WTC11 (cell line): ENCODE measurements at regions not wholly inside any gene's neighbourhood (a gene's known extent, or its start where the extent isn't known, plus 50 kb on each side); places are given as distances from the start of the nearest gene placed in this dataset.
"Not testable (repeated sequence)": the region's sequence is repeated elsewhere in the genome, so short reads cannot be mapped to it uniquely, and the experiment has no call there.

ENCODE experiments used
- ATAC-seq: fragments of 200-7000 bp; cut with Tn5 transposase; 2 replicates; pipeline ENCODE4 v1.10.0; 2021; ENCODE audit warnings: mild to moderate bottlenecking, moderate library complexity
- CTCF ChIA-PET: fragments of 300-600 bp; sonication (Branson Sonifier 250); formaldehyde crosslinking; loops from one replicate; lab custom pipeline; 2021; ENCODE audit warnings: antibody characterized with exemption; lab: Charles Lee
- POLR2A ChIA-PET: fragments of 350-600 bp; sonication (Branson Sonifier 250); formaldehyde crosslinking; loops from one replicate; lab custom pipeline; 2021; ENCODE audit warnings: antibody characterized with exemption; lab: Charles Lee
- DNase-seq: peaks from one replicate; pipeline ENCODE4 v3.0.0; 2021; ENCODE audit warnings: low spot score
- H3K27ac Mint-ChIP-seq: 2 replicates; pipeline ENCODE4 v1.8.0; 2021; ENCODE audit warnings: mixed read lengths
- H3K27me3 Mint-ChIP-seq: 2 replicates; pipeline ENCODE4 v1.8.0; 2021; ENCODE audit warnings: low read depth, mild to moderate bottlenecking, moderate library complexity, mixed read lengths
- H3K36me3 Mint-ChIP-seq: 2 replicates; pipeline ENCODE4 v1.8.0; 2021; ENCODE audit warnings: mixed read lengths
- H3K4me1 Mint-ChIP-seq: 2 replicates; pipeline ENCODE4 v1.8.0; 2022; ENCODE audit warnings: mixed read lengths
- H3K4me3 Mint-ChIP-seq: 2 replicates; pipeline ENCODE4 v1.8.0; 2021; ENCODE audit warnings: mild to moderate bottlenecking, moderate library complexity, mixed read lengths
- H3K9me3 Mint-ChIP-seq: 2 replicates; pipeline ENCODE4 v1.8.0; 2021; ENCODE audit warnings: mixed read lengths
- CREM ChIP-seq: sonication (generic); formaldehyde crosslinking; IDR thresholded peaks from 2 replicates; pipeline ENCODE4 v1.8.1; 2022; ENCODE audit warnings: mild to moderate bottlenecking, missing genetic modification reagents, moderate library complexity
- ESRRA ChIP-seq: sonication (generic); formaldehyde crosslinking; IDR thresholded peaks from 2 replicates; pipeline ENCODE4 v1.8.1; 2022; ENCODE audit warnings: mild to moderate bottlenecking, missing genetic modification reagents, borderline replicate concordance
- ETV6 ChIP-seq: sonication (generic); formaldehyde crosslinking; IDR thresholded peaks from 2 replicates; pipeline ENCODE4 v1.8.1; 2022; ENCODE audit warnings: mild to moderate bottlenecking, missing genetic modification reagents
- FOXK1 ChIP-seq: sonication (generic); formaldehyde crosslinking; IDR thresholded peaks from 2 replicates; pipeline ENCODE4 v1.8.0; 2022; ENCODE audit warnings: mild to moderate bottlenecking, moderate library complexity, missing genetic modification reagents
- IRF2 ChIP-seq: sonication (generic); formaldehyde crosslinking; IDR thresholded peaks from 2 replicates; pipeline ENCODE4 v1.8.0; 2022; ENCODE audit warnings: low read depth, missing genetic modification reagents, borderline replicate concordance
- KAT7 ChIP-seq: sonication (generic); formaldehyde crosslinking; IDR thresholded peaks from 2 replicates; pipeline ENCODE4 v1.8.1; 2023; ENCODE audit warnings: missing genetic modification reagents, mild to moderate bottlenecking, borderline replicate concordance
- NFATC4 ChIP-seq: fragments of 250-450 bp; sonication (Bioruptor Pico); IDR thresholded peaks from 2 replicates; pipeline ENCODE4 v1.9.0; 2021; ENCODE audit warnings: mild to moderate bottlenecking
- OVOL2 ChIP-seq: fragments of 250-450 bp; sonication (Bioruptor Pico); IDR thresholded peaks from 2 replicates; pipeline ENCODE4 v1.9.0; 2021; ENCODE audit warnings: mild to moderate bottlenecking, borderline replicate concordance
- TEAD1 ChIP-seq: sonication (generic); formaldehyde crosslinking; IDR thresholded peaks from 2 replicates; pipeline ENCODE4 v1.8.0; 2022; ENCODE audit warnings: mild to moderate bottlenecking, missing genetic modification reagents
- ZNF121 ChIP-seq: sonication (generic); formaldehyde crosslinking; IDR thresholded peaks from 2 replicates; pipeline ENCODE4 v1.8.0; 2023; ENCODE audit warnings: missing genetic modification reagents
- TF ChIP-seq, protein P1 (sequence below): sonication (generic); formaldehyde crosslinking; IDR thresholded peaks from 2 replicates; pipeline ENCODE4 v1.8.1; 2023; ENCODE audit warnings: mild to moderate bottlenecking, missing genetic modification reagents, moderate library complexity
- TF ChIP-seq, protein P2 (sequence below): sonication (generic); formaldehyde crosslinking; IDR thresholded peaks from 2 replicates; pipeline ENCODE4 v1.8.1; 2022; ENCODE audit warnings: mild to moderate bottlenecking, moderate library complexity, missing genetic modification reagents
- TF ChIP-seq, protein P3 (sequence below): sonication (generic); formaldehyde crosslinking; IDR thresholded peaks from 2 replicates; pipeline ENCODE4 v1.8.1; 2023; ENCODE audit warnings: mild to moderate bottlenecking, moderate library complexity, missing genetic modification reagents

DNA sequence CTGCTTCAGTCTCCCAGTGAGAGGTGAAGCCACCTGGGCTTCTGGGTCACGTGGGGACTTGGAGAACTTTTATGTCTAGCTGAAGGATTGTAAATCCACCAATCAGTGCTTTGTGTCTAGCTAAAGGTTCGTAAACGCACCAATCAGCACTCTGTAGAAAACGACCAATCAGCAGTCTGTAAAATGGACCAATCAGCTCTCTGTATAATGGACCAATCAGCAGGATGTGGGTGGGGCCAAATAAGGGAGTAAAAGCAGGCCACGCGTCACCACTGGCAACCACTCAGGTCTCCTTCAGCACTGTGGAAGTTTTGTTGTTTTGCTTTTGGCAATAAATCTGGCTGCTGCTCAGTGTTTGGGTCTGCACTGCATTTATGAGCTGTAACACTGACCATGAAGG is 69.1 kb upstream of the NREP start (continued):
- no peak for TF ChIP-seq ETV6 (CRISPR knock-in tag)
- TF ChIP-seq, all 79 proteins: peak for 0

DNA sequence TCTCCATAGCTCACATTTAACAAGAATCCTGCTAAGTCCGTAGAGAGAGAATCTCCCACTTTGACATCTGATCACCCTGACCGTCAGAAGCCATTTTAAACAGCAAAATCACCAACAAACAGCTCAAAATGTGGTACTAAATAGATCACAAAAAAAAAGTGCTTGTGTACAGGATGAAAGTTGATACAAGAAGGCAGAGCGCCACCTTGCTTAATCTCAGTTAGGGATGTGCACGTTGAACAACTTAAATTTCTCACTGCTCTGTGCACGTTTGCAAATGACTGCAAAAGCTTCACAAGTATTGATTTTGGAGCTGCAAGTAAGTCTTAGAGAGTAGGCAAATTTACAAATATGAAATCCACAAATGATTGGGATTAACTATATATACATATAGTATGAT is 63.1 kb upstream of the NREP start:
- TF ChIP-seq NFATC4 (CRISPR knock-in tag): no peak
- TF ChIP-seq TEAD1 (CRISPR knock-in tag): no peak
- TF ChIP-seq, protein P1, sequence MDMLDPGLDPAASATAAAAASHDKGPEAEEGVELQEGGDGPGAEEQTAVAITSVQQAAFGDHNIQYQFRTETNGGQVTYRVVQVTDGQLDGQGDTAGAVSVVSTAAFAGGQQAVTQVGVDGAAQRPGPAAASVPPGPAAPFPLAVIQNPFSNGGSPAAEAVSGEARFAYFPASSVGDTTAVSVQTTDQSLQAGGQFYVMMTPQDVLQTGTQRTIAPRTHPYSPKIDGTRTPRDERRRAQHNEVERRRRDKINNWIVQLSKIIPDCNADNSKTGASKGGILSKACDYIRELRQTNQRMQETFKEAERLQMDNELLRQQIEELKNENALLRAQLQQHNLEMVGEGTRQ (CRISPR knock-in tag): no peak
- no peak for TF ChIP-seq KAT7
- no peak for TF ChIP-seq OVOL2 (CRISPR knock-in tag)
- no peak for TF ChIP-seq ESRRA (CRISPR knock-in tag)
- no peak for TF ChIP-seq CREM (CRISPR knock-in tag)
- TF ChIP-seq ZNF121 (CRISPR knock-in tag): no peak
- Mint-ChIP-seq H3K4me3 (no peak overlapping the region), H3K36me3 (peaks cover 11% of the 10 kb centered on the region), H3K27me3 (no peaks in the 10 kb centered on the region), H3K4me1 (no peaks in the 10 kb centered on the region), H3K27ac (no peak overlapping the region), H3K9me3 (peaks cover 20% of the 10 kb centered on the region)
- no peak for ATAC-seq
- ChIA-PET POLR2A (no interaction called here), CTCF (interaction anchor here (0.6 to 1.3 kb wide), 6 partner anchors 18 to 601 kb away, joined by 3 to 9 read pairs (median 3); no protein-coding TSS in a partner anchor)
- DNase-seq: no peak

DNA sequence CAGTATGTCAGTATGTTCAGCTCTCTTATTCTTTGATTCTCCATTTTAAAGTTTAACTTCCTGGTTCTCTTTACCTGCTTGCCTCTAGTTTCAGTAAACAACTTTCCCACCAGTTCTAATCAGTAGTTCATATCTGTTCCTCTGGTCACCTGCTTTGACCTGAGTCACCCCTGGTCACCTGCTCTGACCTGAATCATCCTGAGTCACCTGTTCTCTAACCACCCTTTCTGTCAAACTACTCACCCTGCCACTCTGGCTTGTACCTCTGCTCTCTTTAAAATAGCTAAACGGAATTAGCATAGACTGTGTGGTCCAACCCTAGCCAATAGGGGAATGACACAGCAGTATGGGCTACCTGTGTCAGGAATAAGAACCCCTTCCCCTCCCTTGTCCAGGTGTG is 62.0 kb upstream of the NREP start:
- Mint-ChIP-seq H3K9me3 (peaks cover 20% of the 10 kb centered on the region), H3K36me3 (peaks cover 11% of the 10 kb centered on the region)
- DNase-seq, POLR2A ChIA-PET, H3K4me3 Mint-ChIP-seq, H3K27ac Mint-ChIP-seq, H3K27me3 Mint-ChIP-seq, ATAC-seq, H3K4me1 Mint-ChIP-seq: not testable (repeated sequence)
- CTCF ChIA-PET: interaction anchor here (0.8 to 1.3 kb wide), 2 partner anchors 17 to 133 kb away, joined by 3 read pairs; no protein-coding TSS in a partner anchor

DNA sequence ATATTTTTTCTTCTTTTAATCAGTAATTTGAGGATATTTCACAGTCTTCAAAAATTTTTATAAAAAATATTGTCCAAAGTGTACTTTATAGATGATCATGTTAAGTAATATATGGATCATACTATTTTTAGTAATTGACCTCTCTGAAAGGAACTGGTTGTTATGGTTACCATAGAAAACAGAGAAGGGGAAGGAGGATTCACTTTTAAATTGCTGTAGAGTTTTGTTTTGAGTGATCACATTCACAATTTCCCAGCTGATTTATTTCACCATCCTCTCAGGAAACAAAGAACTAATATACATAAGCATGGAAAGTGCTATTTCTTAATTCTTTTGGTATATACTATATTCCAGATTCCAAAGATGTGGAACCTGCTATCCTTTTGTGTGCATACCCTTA is 56.5 kb upstream of the NREP start:
- Mint-ChIP-seq H3K36me3 (0 out of 2 replicates have a peak, but pooled peaks cover 2% of the 10 kb centered on the region), H3K9me3 (peaks cover 5% of the 10 kb centered on the region), H3K4me1 (peaks cover 6% of the 10 kb centered on the region), H3K27ac (no peak overlapping the region), H3K4me3 (no peak overlapping the region), H3K27me3 (no peaks in the 10 kb centered on the region)
- ChIA-PET CTCF (interaction anchor here (1.7 kb wide), 1 partner anchor 282 kb away, joined by 3 read pairs; no protein-coding TSS in a partner anchor), POLR2A (no interaction called here)
- ATAC-seq (no peak), DNase-seq (no peak)
- TF ChIP-seq FOXK1 (CRISPR knock-in tag): no peak
- TF ChIP-seq IRF2 (CRISPR knock-in tag): no peak

DNA sequence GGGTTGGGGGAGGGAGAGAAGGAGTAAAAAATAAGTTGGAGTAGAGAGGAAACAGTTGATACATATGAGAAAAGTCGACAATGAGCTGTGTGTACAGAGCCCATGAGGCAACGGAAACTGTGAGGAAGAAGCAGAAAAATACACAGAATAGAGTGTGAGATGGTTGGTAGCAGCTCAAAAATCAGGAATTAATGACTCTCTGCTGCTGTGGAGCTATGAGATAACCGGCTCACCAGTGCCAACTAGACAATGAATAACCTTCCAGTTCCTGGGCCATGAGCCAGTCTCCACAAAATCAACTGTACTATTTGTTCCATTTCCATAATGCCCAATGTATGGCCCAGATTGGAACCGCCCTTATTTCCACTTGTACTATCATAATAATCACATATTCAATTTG is 53.1 kb upstream of the NREP start:
- H3K27ac Mint-ChIP-seq: no peak overlapping the region
- TF ChIP-seq, protein P2, sequence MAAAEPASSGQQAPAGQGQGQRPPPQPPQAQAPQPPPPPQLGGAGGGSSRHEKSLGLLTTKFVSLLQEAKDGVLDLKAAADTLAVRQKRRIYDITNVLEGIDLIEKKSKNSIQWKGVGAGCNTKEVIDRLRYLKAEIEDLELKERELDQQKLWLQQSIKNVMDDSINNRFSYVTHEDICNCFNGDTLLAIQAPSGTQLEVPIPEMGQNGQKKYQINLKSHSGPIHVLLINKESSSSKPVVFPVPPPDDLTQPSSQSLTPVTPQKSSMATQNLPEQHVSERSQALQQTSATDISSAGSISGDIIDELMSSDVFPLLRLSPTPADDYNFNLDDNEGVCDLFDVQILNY (CRISPR knock-in tag): no peak
- TF ChIP-seq, protein P3, sequence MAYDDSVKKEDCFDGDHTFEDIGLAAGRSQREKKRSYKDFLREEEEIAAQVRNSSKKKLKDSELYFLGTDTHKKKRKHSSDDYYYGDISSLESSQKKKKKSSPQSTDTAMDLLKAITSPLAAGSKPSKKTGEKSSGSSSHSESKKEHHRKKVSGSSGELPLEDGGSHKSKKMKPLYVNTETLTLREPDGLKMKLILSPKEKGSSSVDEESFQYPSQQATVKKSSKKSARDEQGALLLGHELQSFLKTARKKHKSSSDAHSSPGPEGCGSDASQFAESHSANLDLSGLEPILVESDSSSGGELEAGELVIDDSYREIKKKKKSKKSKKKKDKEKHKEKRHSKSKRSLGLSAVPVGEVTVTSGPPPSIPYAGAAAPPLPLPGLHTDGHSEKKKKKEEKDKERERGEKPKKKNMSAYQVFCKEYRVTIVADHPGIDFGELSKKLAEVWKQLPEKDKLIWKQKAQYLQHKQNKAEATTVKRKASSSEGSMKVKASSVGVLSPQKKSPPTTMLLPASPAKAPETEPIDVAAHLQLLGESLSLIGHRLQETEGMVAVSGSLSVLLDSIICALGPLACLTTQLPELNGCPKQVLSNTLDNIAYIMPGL: no peak
- ChIA-PET POLR2A (no interaction called here), CTCF (no interaction called here)
- no peaks in the 10 kb centered on the region for H3K9me3 Mint-ChIP-seq
- DNase-seq (no peak), ATAC-seq (no peak)
- H3K36me3 Mint-ChIP-seq: no peaks in the 10 kb centered on the region
- H3K4me3 Mint-ChIP-seq: no peak overlapping the region
- peaks cover 6% of the 10 kb centered on the region for H3K4me1 Mint-ChIP-seq
- no peaks in the 10 kb centered on the region for H3K27me3 Mint-ChIP-seq
